A549 (cell line): ENCODE measurements at regions not wholly inside any gene's neighbourhood (a gene's known extent, or its start where the extent isn't known, plus 50 kb on each side); places are given as distances from the start of the nearest gene placed in this dataset.

Experiments used
- CHD4 ChIP-seq: fragments of 200-600 bp; sonication (generic); IDR thresholded peaks from 2 replicates; pipeline ENCODE4 v1.6.1; 2016; ENCODE audit warnings: antibody characterized with exemption, mild to moderate bottlenecking, borderline replicate concordance
- EP300 ChIP-seq, 2 experiments: fragments of >200 bp; sonication (Bioruptor Twin); formaldehyde crosslinking; IDR thresholded peaks; 2 replicates in 1 of 2; 3 replicates in 1 of 2; pipeline ENCODE4 v1.6.1; 2016 to 2017
- ESRRA ChIP-seq: fragments of 150-350 bp; IDR thresholded peaks from 2 replicates; pipeline ENCODE4 v1.6.1; 2014; ENCODE audit warnings: mild to moderate bottlenecking, low read length, borderline replicate concordance
- HDAC2 ChIP-seq: fragments of 200-600 bp; sonication (generic); IDR thresholded peaks from 2 replicates; pipeline ENCODE4 v1.6.1; 2016
- HOXB5 ChIP-seq: fragments of 250-450 bp; sonication (Bioruptor Pico); IDR thresholded peaks from 2 replicates; pipeline ENCODE4 v1.5.0; 2020; ENCODE audit warnings: mild to moderate bottlenecking, moderate library complexity
- JUNB ChIP-seq: fragments of >200 bp; sonication (Bioruptor Twin); formaldehyde crosslinking; IDR thresholded peaks from 2 replicates; pipeline ENCODE4 v1.6.1; 2016
- NFE2L2 ChIP-seq: fragments of 150-350 bp; conservative IDR thresholded peaks from 2 replicates; pipeline ENCODE4 v1.6.1; 2014; ENCODE audit warnings: low read length
- POLR2A ChIP-seq: IDR thresholded peaks from 2 replicates; pipeline ENCODE4 v1.6.1; 2012; ENCODE audit warnings: mild to moderate bottlenecking, low read length
- SMC3 ChIP-seq: fragments of >200 bp; sonication (Bioruptor Twin); formaldehyde crosslinking; IDR thresholded peaks from 3 replicates; pipeline ENCODE4 v1.6.1; 2018; ENCODE audit warnings: inconsistent platforms
- TF ChIP-seq, protein P1 (sequence below): IDR thresholded peaks from 2 replicates; pipeline ENCODE4 v1.6.1; 2012
- TF ChIP-seq, protein P2 (sequence below): fragments of >200 bp; sonication (Bioruptor Twin); formaldehyde crosslinking; IDR thresholded peaks from 3 replicates; pipeline ENCODE4 v1.5.1; 2016
- TF ChIP-seq, protein P3 (sequence below): fragments of 200-600 bp; sonication (generic); IDR thresholded peaks from 2 replicates; pipeline ENCODE4 v1.6.1; 2016; ENCODE audit warnings: antibody characterized with exemption, mild to moderate bottlenecking, moderate library complexity

DNA sequence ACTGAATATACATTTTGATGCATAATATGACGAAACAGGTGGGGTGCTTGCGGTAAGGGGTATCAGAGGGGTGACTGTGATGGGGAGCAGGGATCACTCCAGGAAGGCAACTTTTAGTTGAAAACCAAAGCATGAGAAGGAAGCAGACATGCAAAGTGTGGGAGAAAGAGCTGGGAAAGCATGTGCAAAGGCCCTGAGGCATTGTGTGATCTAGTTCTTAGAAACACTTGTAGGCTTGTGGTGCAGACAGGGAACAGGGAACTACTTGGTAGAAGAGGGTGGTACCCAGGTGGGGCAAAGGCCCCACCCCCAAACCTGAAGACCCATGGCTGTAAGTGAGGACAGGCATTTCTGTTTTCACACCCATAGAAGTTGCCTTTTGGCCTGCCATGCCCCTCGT is 459.9 kb upstream of the EEF2KMT start:
- TF ChIP-seq, protein P1, sequence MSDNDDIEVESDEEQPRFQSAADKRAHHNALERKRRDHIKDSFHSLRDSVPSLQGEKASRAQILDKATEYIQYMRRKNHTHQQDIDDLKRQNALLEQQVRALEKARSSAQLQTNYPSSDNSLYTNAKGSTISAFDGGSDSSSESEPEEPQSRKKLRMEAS: no peak
- TF ChIP-seq CHD4 (no peak), ESRRA (no peak), POLR2A (no peak), SMC3 (no peak), EP300 (IDR thresholded peaks at IDR 0.05) (no peak), JUNB (no peak), HDAC2 (no peak), NFE2L2 (no peak), HOXB5 (CRISPR knock-in tag) (no peak)
- TF ChIP-seq, protein P2, sequence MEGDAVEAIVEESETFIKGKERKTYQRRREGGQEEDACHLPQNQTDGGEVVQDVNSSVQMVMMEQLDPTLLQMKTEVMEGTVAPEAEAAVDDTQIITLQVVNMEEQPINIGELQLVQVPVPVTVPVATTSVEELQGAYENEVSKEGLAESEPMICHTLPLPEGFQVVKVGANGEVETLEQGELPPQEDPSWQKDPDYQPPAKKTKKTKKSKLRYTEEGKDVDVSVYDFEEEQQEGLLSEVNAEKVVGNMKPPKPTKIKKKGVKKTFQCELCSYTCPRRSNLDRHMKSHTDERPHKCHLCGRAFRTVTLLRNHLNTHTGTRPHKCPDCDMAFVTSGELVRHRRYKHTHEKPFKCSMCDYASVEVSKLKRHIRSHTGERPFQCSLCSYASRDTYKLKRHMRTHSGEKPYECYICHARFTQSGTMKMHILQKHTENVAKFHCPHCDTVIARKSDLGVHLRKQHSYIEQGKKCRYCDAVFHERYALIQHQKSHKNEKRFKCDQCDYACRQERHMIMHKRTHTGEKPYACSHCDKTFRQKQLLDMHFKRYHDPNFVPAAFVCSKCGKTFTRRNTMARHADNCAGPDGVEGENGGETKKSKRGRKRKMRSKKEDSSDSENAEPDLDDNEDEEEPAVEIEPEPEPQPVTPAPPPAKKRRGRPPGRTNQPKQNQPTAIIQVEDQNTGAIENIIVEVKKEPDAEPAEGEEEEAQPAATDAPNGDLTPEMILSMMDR: no peak
- TF ChIP-seq, protein P3, sequence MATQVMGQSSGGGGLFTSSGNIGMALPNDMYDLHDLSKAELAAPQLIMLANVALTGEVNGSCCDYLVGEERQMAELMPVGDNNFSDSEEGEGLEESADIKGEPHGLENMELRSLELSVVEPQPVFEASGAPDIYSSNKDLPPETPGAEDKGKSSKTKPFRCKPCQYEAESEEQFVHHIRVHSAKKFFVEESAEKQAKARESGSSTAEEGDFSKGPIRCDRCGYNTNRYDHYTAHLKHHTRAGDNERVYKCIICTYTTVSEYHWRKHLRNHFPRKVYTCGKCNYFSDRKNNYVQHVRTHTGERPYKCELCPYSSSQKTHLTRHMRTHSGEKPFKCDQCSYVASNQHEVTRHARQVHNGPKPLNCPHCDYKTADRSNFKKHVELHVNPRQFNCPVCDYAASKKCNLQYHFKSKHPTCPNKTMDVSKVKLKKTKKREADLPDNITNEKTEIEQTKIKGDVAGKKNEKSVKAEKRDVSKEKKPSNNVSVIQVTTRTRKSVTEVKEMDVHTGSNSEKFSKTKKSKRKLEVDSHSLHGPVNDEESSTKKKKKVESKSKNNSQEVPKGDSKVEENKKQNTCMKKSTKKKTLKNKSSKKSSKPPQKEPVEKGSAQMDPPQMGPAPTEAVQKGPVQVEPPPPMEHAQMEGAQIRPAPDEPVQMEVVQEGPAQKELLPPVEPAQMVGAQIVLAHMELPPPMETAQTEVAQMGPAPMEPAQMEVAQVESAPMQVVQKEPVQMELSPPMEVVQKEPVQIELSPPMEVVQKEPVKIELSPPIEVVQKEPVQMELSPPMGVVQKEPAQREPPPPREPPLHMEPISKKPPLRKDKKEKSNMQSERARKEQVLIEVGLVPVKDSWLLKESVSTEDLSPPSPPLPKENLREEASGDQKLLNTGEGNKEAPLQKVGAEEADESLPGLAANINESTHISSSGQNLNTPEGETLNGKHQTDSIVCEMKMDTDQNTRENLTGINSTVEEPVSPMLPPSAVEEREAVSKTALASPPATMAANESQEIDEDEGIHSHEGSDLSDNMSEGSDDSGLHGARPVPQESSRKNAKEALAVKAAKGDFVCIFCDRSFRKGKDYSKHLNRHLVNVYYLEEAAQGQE: no peak
